ENCODE measurements at regions not wholly inside any gene's neighbourhood (a gene's known extent, or its start where the extent isn't known, plus 50 kb on each side); places are given as distances from the start of the nearest gene placed in this dataset.

DNA sequence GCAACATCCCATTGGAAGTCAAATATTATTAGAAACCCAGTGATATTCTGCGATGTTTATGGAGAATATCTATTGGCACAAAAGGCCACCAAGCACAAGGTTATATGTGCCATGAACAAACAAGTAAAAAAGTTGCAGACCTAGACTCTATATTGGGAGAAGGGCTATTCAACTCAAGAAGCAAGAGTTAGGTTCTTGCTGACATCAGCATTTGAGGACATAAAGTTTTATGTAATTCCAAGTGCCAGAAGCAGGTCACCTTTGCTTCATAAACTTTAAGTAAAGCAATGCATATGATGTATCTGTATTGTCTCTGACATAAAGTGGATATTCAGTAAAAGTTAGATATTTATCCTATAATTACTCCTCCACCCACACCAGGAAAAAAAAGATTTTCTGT, 71.1 kb downstream of the MAGEB10 start:
- no peak for TF ChIP-seq JUN (CRISPR knock-in tag; IDR thresholded peaks at IDR 0.05)
- no peak for TF ChIP-seq NR1H2 (CRISPR knock-in tag; IDR thresholded peaks at IDR 0.05)
- no peak for TF ChIP-seq ZNF232 (CRISPR knock-in tag; IDR thresholded peaks at IDR 0.05)
